Amniotic epithelial cell (primary cell): ENCODE measurements at regions not wholly inside any gene's neighbourhood (a gene's known extent, or its start where the extent isn't known, plus 50 kb on each side); places are given as distances from the start of the nearest gene placed in this dataset.

Experiments used
- DNase-seq: peaks from one replicate; pipeline ENCODE4 v3.0.0-alpha.2; 2010; ENCODE audit warnings: low read depth

DNA sequence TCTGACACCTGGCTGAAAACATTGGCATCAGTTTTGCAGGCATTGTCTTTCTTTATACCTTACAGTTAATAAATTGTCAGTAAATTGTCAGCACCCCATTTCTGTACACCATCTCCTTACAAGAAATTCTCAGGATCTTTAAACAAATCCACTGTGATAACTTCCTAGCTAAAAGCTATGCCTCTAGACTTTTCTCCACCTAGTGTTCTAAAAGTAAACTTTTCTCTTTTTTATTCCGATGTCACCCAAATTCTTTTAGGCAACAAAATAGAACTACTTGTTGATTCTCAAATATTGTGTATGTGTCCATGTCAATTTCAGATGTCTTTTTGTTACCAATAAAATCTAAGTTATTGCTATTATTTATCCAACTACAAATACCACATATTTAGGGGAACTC lies 617.4 kb upstream of the NRXN1 start:
- no peak for DNase-seq

DNA sequence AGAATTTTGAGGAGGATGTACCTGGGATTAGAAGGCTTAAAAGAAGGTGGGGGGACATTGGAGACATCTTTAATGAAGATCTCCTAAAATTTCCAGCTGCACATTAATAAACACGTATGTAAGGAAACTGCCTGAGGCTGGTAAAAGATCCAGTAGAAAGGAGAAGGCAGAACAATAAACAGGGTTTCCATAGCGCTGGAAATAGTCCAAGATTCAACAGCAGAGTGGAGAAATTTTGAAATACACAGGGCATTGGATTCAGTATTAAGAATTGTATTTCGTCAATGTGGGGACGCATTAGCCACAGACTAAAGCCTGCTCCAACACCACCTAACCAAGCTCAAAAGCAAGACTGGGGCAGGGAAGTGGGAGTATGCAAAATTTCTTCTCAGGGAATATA lies 606.9 kb upstream of the NRXN1 start:
- no peak for DNase-seq

DNA sequence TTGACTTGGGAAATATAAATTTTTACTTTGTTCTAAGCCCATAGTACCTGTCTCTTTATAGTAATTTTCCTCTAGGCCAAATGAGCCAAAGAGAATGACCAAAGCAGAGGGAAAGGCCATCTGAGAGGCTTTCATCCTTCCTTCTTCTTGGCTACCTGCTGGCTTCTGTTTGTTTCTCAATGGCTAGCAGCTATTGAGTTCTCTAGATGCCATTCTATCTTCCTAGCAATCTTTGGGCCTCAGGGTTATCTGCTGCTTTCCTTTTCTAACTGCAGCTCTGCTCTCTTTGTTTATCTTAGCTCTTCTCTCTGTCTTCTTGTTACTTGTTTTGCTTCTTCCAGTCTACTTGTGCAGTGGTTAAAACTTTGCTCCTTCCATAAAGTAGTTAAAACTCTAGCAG lies 601.1 kb upstream of the NRXN1 start:
- no peak for DNase-seq

DNA sequence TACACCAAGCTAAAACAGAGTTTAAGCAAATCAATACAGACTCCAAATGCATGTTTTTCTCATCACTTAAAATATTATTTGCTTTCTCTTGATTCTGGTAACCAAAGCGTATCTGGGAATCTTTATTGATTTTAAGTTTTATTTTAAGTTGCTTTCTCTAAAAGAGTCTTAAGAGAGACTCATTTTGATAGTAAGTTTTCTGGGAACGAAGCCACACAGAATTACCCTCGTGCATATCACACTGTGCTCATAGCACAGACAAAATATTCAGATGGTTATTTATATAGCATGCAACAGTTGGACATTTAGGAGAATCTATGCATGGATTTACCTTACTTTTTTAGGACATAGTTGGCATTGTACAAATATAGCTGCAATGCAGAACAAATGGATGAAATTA lies 597.5 kb upstream of the NRXN1 start:
- DNase-seq: no peak

DNA sequence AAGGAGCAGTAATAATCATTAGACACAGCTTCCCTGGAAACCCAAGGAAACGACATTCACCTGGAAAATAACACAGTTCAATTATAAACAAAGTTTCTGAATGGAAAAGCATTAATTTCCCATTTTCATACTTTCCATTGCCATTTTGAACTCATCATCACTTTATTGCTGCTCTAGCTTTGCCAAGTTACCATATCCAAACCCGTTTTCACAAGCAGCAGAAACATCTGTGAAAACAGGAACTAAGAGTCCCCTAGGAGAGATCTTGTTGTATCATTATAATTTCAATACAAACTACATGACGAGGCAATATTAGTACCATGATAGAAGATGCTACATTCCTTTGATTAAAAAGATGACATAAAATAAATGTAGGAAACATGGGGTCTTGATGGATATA lies 597.0 kb upstream of the NRXN1 start:
- DNase-seq: no peak

DNA sequence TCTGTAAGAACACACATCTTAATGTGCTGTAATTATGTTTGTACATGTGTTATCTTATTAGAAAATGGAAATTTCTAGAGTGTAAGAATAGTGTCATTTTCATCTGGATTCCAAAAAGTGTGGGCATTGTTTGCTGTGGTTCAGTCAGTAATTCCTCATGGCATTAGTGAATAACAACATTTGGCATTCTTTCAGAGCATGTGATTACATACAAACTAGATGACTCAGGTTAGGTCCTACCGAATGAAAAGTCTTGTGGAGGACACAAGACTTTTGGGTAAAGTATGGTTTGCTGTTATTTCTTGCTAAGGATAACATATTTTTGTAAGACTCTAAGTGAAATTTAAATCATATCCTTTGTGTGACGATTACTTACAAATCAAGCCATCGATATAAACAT lies 593.1 kb upstream of the NRXN1 start:
- peak; percentile 57 for DNase-seq

DNA sequence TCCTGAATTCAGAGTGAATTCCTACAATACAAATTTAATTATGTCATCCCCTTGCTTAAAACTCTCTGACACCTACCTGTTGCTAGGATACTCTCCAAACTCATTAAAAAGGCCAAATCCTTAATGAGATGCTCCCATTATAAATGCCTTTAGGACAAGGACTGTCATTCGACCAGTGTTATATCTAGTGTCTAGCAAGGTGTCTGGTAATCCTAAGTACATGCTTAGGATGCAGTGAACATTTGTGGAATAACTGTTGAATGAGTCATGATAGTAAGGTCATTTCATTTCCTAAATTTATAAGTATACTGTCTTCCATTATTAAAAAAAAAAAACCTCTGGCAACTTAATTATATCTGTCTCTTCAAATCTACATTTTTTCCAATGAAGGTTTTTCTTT lies 588.9 kb upstream of the NRXN1 start:
- peak; percentile 2 for DNase-seq

DNA sequence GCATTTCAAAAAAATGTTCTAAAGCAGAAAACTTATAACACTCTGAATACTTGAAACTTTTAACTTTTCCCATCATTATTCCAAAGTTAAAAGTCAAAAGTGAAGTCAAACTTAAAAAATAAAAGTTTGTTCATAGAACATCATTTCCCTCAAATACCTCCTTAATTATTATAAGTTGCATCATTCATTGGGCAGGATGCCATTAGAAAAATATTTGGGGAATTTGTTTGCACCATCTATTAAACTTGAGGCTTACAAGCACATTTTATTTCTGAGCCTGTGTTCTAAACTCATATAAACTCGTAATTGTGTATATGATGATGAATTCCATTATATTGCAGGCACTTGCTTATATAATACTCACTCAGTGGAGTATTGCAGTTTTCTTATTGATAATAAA lies 588.0 kb upstream of the NRXN1 start:
- DNase-seq: peak; percentile 2

DNA sequence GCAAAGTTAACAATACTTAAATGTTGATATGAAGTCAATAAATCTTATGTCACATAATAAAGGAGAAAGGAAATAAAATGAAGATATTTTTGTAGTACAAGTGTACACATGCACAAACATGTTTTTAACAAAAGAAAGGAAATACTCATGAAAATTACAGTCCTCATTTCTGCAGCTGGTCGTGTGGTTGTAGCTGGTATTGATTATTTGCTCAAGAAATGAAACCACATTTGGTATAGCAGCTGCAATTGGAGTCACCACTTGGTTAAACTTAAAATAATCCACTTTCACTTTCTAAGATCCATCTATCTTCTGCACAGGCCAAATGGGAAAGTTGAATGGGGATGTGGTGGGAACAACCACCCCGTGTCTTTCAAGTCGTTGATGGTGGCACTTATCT lies 580.5 kb upstream of the NRXN1 start:
- no peak for DNase-seq

DNA sequence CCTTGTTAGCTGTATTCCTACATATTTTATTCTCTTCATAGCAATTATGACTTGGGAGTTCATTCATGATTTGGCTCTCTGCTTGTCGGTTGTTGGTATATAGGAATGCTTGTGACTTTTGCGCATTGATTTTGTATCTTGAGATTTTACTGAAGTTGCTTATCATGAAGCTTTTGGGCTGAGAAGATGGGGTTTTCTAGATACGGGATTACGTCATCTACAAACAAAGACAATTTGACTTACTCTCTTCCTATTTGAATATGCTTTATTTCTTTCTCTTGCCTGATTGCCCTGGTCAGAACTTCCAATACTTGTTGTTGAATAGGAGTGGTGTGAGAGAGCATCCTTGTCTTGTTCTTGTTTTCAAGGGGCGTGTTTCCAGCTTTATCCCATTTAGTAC lies 569.8 kb upstream of the NRXN1 start:
- DNase-seq: no peak

DNA sequence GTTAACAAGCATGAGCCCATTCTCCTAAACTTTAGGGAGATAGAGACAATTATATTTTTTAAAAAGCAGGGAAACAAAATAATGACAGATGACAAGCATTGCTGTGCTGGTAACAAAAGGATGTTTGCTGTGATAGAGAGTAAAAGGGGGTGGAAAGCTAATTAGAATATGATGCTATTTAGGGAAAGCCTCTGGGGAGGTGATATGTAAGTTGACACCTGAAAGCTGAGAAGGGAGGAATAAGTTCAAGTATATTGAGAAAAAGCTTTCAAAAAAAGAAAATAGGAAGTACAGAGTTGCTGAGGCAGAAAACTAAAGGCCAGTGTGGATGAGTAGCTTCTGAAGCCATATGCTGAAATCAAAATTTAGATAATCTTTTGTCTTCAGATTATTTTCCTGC lies 565.2 kb upstream of the NRXN1 start:
- DNase-seq: no peak

DNA sequence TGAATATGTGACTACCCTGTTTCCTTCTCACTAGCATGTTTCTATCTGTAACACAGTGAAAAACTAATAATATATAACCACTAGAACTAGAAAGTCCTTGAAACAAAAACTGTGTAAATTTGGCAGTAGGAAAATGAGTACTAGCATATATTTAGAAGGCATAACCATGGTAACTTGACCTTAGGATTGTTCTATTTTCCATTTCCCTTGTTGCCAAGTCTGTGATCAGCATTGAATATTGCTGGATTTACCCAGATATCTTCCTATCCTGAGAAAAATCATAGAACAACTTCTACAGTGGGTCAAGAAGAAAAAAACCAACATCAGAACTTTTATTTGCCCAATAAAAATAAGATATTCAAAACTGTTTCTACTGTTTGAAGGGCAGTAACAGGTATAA lies 563.9 kb upstream of the NRXN1 start:
- no peak for DNase-seq

DNA sequence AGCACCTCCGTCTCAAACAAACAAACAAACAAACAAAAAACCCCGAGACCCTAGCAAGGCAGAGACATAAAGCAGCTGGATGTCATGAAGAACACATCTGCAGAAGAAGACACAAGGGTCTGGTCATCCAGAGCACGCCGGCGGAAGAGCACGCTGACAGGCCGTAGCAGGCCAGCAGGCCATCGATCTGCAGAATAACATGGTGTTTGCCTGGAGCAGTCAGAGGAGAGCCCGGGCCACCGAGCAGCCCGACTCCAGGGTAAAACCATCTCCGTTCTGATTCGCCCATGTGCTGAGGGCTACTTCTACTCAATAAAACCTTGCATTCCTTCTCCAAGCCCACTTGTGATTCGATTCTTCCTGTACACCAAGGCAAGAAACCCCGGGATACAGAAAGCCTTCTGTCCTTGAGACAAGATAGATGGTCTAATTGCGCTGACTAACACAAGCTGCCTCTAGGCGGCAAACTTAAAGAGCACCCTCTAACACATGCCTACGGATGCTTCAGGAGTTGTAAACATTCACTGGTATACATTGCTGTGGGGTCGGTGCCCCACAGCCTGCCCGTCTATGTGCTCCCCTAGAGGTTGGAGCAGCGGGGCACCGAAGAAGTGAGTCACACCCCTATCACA lies 549.8 kb upstream of the NRXN1 start:
- no peak for DNase-seq

DNA sequence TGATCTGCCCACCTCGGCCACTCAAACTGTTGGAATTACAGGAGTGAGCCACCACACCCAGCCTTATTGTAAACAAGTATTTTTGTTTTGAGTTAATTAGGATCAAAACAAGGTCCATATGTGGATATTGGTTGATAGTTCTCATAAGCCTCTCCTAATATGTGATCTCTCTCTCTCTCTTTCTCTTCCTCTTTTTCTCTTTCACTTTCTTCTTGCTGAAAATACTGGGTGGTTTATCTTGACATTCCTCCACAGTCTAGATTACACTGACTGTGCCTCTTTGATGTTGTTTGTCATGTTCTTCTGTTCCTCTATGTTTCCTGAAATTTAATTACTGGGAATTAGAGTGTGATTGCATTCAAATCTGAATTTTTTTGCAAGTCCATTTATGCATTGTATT lies 547.5 kb upstream of the NRXN1 start:
- no peak for DNase-seq

DNA sequence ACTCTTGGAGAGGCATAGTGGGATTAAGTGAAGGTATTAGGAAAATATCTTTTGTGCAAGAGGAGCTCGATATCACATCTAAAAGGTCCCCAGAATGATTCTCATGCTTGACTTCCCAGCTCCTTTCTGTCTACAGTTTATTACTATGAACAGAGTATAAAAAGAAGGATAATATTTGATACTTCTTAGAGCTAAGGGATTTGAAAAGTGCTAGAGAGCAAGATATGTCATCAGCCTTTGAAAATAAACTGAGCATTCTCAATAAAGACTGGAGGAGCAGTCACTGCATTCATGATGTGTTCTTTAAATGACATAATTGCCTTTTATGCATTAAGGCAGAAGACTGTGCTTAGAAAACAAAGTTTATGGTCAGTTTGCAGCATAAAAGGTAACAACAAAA lies 543.2 kb upstream of the NRXN1 start:
- no peak for DNase-seq

DNA sequence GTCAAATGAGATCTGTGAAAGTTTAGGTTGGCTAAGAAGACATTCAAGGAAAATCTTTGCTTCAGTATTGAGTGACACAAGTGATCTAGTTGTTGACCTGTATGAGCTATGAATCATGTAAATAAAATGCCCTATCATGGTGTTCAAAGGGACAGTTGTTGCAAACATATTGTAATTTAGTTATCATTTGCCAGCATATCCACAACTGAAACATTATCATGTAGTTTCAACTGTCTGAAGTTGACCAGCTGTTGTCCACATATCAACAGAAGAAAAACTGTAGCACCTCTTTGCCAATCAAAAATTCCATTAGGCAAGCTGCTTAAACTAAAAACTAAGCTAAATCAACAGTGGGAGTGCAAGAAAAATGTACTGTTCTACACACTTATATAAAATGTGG lies 527.1 kb upstream of the NRXN1 start:
- no peak for DNase-seq

DNA sequence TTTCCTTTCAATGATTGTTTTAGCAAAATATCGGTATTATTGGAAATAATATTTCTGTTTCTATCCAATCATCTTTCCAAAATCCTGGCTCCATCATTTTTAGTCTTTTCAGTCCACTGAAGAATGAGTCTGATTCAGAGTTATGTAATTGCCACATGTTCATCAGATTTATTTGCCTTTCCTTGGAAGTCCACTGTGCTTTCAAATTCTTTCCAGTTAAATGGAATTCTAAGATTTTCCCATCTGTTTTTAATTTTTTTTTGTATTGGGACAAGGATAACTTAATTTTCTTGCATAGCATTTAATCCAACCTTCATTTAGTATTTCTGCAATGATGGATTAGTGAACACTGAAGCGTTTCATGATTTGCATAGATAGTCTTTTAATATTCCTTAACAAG lies 521.5 kb upstream of the NRXN1 start:
- DNase-seq: no peak

DNA sequence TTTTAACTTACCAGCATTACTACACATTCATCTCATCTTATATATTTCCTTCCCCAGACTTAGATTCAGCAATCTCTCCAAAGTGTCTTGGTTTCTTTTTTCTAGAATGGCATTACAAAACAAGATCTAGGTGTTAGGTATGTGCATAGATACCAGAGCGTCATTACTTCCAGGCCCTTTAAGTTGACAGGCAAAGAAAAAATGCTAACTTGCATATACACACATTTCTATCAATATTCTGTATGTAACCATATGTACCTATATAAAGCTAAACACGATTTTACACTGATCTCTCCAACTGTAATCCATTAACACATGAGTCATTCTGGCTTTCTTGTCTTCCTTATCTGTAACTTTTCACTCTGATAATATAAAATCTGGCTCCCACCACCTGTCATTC lies 503.8 kb upstream of the NRXN1 start:
- no peak for DNase-seq

DNA sequence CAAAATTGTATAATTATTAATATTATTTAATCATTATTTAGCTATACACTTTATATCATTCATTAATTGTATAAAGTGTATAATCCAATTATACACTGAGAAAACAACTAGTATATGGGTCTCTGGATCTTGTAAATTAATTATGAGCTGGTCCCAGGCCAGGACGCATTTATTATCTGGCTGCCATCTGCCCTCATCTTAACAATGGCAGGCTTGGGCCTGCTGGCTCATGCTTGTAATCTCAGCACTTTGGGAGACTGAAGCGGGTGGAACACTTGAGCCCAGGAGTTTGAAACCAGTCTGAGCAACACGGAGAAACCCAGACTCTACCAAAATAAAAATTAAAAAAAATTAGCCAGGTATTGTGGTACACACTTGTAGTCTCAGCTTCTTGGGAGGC lies 502.2 kb upstream of the NRXN1 start:
- DNase-seq: no peak

DNA sequence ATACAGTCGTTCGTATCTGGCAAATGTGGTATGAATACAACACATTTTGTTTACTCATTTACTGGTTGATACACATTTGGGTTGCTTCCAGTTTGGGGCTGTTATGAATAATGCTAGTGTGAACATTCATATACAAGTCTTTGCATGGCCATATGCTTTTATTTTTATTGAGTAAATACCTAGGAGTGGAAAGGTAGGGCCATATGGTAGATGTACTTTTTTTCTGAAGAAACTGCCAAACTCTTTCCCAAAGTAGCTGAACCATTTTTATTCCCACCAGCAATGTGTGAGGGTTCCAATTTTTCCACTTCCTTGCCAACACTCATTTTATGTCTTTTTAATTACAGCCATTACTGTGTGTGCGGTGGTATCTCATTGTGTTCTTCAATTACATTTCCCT lies 496.2 kb upstream of the NRXN1 start:
- DNase-seq: no peak

DNA sequence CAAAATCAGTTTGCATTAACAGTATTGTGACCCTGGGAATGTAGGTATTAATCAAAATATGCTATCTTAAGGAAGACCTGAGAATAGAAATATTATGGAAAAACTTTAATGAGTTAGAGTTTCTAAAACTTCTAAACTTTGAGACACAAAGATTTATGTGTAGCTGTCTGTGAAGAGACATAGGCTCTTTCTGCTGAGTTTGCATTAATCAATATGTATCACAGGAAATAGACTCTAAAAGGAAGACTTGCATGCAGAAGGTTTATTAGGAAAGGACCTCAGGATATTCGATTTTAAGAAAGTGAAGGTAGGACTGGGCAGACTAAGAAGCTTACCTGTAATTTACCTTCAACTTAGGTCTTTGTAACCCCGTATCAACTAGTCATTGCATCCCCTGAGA lies 494.8 kb upstream of the NRXN1 start:
- DNase-seq: no peak

DNA sequence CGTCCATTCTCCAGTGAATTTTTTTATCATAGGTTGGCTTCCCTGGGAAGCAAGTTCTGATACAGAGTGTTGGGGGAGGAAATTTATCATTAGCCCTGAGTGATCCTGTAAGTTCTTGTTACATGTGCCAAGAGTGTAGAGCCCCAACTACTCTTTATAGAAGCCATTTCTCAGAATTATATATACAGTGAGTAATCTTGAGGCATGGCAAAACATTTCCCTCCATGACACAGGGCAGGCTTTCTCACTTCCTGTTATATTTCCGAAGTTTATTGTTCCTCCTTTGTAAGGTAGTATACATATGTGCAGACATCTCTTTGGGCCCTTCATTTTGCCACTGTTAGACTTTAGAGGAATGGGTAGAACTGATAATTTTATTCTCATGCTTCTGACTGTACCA lies 484.7 kb upstream of the NRXN1 start:
- no peak for DNase-seq

DNA sequence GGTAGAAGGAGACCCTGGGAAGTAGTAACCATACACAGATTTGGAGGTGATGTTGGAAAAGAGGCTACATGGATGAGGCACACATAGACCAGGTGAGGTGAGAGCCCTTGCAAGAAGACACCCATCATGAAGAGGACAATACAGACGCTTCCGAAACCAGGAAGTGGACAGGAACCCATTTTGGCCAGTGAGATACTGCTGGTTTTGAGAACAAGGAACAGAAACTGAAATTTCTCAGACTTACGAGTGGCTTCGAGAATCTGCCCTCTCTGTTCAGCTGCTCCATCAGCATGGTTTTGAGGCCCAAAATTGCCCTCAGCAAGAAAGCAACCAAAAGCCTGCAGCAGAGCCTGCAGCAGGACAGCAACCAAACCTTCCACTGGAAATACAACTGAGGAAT lies 479.1 kb upstream of the NRXN1 start:
- no peak for DNase-seq

DNA sequence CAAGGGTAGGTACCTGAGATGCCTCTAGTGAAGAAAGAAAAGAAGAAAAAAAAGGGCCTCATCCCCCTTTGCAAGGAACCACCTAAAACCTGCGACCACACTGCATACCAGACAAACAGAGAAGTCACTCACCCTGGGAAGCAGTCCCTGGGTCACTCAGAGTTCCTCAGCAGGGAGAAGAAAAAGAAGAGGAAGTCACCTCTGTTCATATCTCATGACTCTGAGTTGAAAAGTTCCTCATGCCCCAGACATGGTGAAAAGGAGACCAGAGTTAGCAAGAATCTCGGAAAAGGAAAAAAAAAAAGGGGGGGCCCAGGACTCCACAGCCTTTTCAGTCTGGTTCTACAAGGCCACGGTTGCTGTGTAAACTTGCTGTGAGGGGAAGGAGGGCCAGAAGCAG lies 478.4 kb upstream of the NRXN1 start:
- no peak for DNase-seq

DNA sequence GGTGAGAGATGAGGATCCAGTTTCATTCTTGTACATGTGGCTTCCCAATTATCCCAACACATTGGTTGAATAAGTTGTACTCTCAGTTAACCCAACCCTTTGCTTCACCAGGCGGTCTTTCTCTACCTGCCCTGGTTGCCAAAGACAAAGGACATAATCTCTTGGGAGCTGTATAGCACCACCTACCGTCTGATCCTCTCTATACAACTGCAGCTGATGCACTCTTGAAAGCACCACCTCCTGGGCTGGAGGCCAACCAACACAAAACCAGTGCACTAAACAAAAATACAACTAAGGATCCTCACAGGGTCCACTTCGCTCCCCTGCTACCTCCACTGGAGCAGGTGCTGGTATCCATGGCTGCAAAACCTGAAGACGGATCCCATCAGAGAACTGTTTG lies 473.6 kb upstream of the NRXN1 start:
- DNase-seq: no peak
